PC-3 (cell line): ENCODE measurements at regions not wholly inside any gene's neighbourhood (a gene's known extent, or its start where the extent isn't known, plus 50 kb on each side); places are given as distances from the start of the nearest gene placed in this dataset.

ENCODE experiments used
- EZH2 ChIP-seq: fragments of 300-600 bp; sonication (generic); IDR thresholded peaks from one replicate; pipeline ENCODE4 v1.6.1; 2017; ENCODE audit warnings: antibody characterized with exemption, mild to moderate bottlenecking, low read length; ENCODE audit not compliant: unreplicated experiment
- TF ChIP-seq, protein P1 (sequence below): fragments of 300-600 bp; sonication (generic); conservative IDR thresholded peaks from 2 replicates; pipeline ENCODE4 v1.5.1; 2017; ENCODE audit warnings: antibody characterized with exemption, low read depth, mild to moderate bottlenecking, low read length

- TF ChIP-seq, protein P1, sequence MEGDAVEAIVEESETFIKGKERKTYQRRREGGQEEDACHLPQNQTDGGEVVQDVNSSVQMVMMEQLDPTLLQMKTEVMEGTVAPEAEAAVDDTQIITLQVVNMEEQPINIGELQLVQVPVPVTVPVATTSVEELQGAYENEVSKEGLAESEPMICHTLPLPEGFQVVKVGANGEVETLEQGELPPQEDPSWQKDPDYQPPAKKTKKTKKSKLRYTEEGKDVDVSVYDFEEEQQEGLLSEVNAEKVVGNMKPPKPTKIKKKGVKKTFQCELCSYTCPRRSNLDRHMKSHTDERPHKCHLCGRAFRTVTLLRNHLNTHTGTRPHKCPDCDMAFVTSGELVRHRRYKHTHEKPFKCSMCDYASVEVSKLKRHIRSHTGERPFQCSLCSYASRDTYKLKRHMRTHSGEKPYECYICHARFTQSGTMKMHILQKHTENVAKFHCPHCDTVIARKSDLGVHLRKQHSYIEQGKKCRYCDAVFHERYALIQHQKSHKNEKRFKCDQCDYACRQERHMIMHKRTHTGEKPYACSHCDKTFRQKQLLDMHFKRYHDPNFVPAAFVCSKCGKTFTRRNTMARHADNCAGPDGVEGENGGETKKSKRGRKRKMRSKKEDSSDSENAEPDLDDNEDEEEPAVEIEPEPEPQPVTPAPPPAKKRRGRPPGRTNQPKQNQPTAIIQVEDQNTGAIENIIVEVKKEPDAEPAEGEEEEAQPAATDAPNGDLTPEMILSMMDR, result no peak
- no peak for TF ChIP-seq EZH2
These were observed 81.1 kb upstream of the PUM3 start for GRCh38 chr9:2925016-2925415.
